GM19043 (cell line): ENCODE measurements at regions not wholly inside any gene's neighbourhood (a gene's known extent, or its start where the extent isn't known, plus 50 kb on each side); places are given as distances from the start of the nearest gene placed in this dataset.
"Not testable (repeated sequence)": the region's sequence is repeated elsewhere in the genome, so short reads cannot be mapped to it uniquely, and the experiment has no call there.

Experiments used
- ATAC-seq: cut with Tn5 transposase; IDR thresholded peaks from one replicate; pipeline ENCODE4 v1.9.1; 2021; ENCODE audit warnings: low read depth; ENCODE audit not compliant: unreplicated experiment

GRCh38 chr7:125857606-125858005, 928.0 kb upstream of the POT1 start:
- ATAC-seq, result no peak

GRCh38 chr7:125848157-125848556, 918.5 kb upstream of the POT1 start:
- ATAC-seq, result no peak

GRCh38 chr7:125847692-125848091, 918.1 kb upstream of the POT1 start:
- ATAC-seq, result no peak

GRCh38 chr7:125847055-125847454, 917.4 kb upstream of the POT1 start:
- ATAC-seq, result no peak

GRCh38 chr7:125845686-125846085, 916.1 kb upstream of the POT1 start:
- no peak for ATAC-seq

GRCh38 chr7:125834421-125834820, 904.8 kb upstream of the POT1 start:
- no peak for ATAC-seq

GRCh38 chr7:125833839-125834238, 904.2 kb upstream of the POT1 start:
- ATAC-seq, result no peak

GRCh38 chr7:125830743-125831142, 901.1 kb upstream of the POT1 start:
- no peak for ATAC-seq

GRCh38 chr7:125828153-125828700, 898.6 kb upstream of the POT1 start:
- no peak for ATAC-seq

GRCh38 chr7:125823538-125823937, 893.9 kb upstream of the POT1 start:
- ATAC-seq, result no peak

- no peak for ATAC-seq
These were observed 890.9 kb upstream of the POT1 start for GRCh38 chr7:125820495-125820894.

- ATAC-seq, result no peak
These were observed 884.5 kb upstream of the POT1 start for GRCh38 chr7:125814100-125814499.

GRCh38 chr7:125806491-125806890, 876.9 kb upstream of the POT1 start:
- ATAC-seq, result not testable (repeated sequence)

GRCh38 chr7:125804273-125804672, 874.6 kb upstream of the POT1 start:
- no peak for ATAC-seq

- ATAC-seq, result no peak
These were observed 850.5 kb upstream of the POT1 start for GRCh38 chr7:125780153-125780552.

GRCh38 chr7:125775317-125775716, 845.7 kb upstream of the POT1 start:
- no peak for ATAC-seq

- ATAC-seq, result no peak
These were observed 843.6 kb upstream of the POT1 start for GRCh38 chr7:125773113-125773785.

- no peak for ATAC-seq
These were observed 818.3 kb upstream of the POT1 start for GRCh38 chr7:125747966-125748365.

GRCh38 chr7:125746510-125746909, 816.9 kb upstream of the POT1 start:
- ATAC-seq, result no peak

GRCh38 chr7:125727215-125727614, 797.6 kb upstream of the POT1 start:
- ATAC-seq, result no peak

GRCh38 chr7:125695626-125696025, 766.0 kb upstream of the POT1 start:
- no peak for ATAC-seq

- ATAC-seq, result no peak
These were observed 753.5 kb upstream of the POT1 start for GRCh38 chr7:125683156-125683555.

- no peak for ATAC-seq
These were observed 751.9 kb upstream of the POT1 start for GRCh38 chr7:125681508-125681907.
